HG03565 (cell line): ENCODE measurements at regions not wholly inside any gene's neighbourhood (a gene's known extent, or its start where the extent isn't known, plus 50 kb on each side); places are given as distances from the start of the nearest gene placed in this dataset.
"Not testable (repeated sequence)": the region's sequence is repeated elsewhere in the genome, so short reads cannot be mapped to it uniquely, and the experiment has no call there.

Source experiments
- ATAC-seq: cut with Tn5 transposase; IDR thresholded peaks from one replicate; pipeline ENCODE4 v1.9.1; 2021; ENCODE audit warnings: mild to moderate bottlenecking, moderate library complexity; ENCODE audit not compliant: unreplicated experiment

- peak; percentile 85 for ATAC-seq
These were observed 56.3 kb upstream of the CD93 start for GRCh38 chr20:23142162-23143050.

GRCh38 chr20:23141450-23142161 is 55.5 kb upstream of the CD93 start:
- ATAC-seq: no peak

GRCh38 chr20:23140991-23141390 is 54.9 kb upstream of the CD93 start:
- no peak for ATAC-seq

- not testable (repeated sequence) for ATAC-seq
These were observed 53.9 kb upstream of the CD93 start for GRCh38 chr20:23139984-23140383.

GRCh38 chr20:23139524-23139923 is 53.4 kb upstream of the CD93 start:
- ATAC-seq: no peak

- no peak for ATAC-seq
These were observed 52.6 kb upstream of the CD93 start for GRCh38 chr20:23138682-23139081.

GRCh38 chr20:23138226-23138625 is 52.1 kb upstream of the CD93 start:
- no peak for ATAC-seq

GRCh38 chr20:23136893-23137745 is 51.0 kb upstream of the CD93 start:
- ATAC-seq: no peak

GRCh38 chr20:23135449-23136420 is 49.6 kb upstream of the CD93 start:
- ATAC-seq: no peak
